SK-N-SH treated with all-trans-retinoic acid at 6 μM for 48 hours (cell line): ENCODE measurements at regions not wholly inside any gene's neighbourhood (a gene's known extent, or its start where the extent isn't known, plus 50 kb on each side); places are given as distances from the start of the nearest gene placed in this dataset.

Experiments used
- CSDC2 ChIP-seq: fragments of 250-450 bp; sonication (Bioruptor Pico); IDR thresholded peaks from 2 replicates; pipeline ENCODE4 v1.5.0; 2020; ENCODE audit warnings: mild to moderate bottlenecking, moderate library complexity
- TOX ChIP-seq: fragments of 250-450 bp; sonication (Bioruptor Pico); IDR thresholded peaks from 2 replicates; pipeline ENCODE4 v1.8.0; 2021; ENCODE audit warnings: mild to moderate bottlenecking, moderate library complexity, borderline replicate concordance
- TF ChIP-seq, protein P1 (sequence below): fragments of 250-450 bp; sonication (Bioruptor Pico); IDR thresholded peaks from 2 replicates; pipeline ENCODE4 v1.8.0; 2021; ENCODE audit warnings: low read depth, mild to moderate bottlenecking, moderate library complexity, borderline replicate concordance
- TF ChIP-seq, protein P2 (sequence below): fragments of 250-450 bp; sonication (Bioruptor Pico); IDR thresholded peaks from 2 replicates; pipeline ENCODE4 v1.5.1; 2020; ENCODE audit warnings: low read depth, mild to moderate bottlenecking, moderate library complexity

DNA sequence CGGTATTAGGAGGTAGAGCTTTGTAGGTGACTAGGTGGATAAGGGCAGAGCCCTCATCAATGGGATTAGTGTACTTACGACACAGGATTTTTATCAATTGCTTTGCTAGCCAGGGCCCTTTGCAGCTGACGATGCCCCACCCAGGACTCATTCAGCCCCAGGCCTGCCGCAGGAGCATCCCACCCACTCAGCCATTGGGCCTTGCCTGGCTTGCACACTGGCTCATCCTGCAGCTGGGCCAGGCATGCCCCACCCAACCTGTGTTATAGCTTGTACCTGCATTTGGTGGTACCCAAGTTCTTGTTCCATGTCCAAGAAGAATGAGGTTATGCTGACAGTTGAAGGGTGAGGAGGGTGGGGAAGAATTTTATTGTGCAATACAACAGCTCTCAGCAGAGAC lies 317.5 kb downstream of the PPARGC1A start:
- TF ChIP-seq CSDC2 (CRISPR knock-in tag), result no peak
- no peak for TF ChIP-seq TOX (CRISPR knock-in tag)
- TF ChIP-seq, protein P1, sequence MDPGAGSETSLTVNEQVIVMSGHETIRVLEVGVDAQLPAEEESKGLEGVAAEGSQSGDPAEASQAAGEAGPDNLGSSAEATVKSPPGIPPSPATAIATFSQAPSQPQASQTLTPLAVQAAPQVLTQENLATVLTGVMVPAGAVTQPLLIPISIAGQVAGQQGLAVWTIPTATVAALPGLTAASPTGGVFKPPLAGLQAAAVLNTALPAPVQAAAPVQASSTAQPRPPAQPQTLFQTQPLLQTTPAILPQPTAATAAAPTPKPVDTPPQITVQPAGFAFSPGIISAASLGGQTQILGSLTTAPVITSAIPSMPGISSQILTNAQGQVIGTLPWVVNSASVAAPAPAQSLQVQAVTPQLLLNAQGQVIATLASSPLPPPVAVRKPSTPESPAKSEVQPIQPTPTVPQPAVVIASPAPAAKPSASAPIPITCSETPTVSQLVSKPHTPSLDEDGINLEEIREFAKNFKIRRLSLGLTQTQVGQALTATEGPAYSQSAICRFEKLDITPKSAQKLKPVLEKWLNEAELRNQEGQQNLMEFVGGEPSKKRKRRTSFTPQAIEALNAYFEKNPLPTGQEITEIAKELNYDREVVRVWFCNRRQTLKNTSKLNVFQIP (CRISPR knock-in tag), result no peak
- TF ChIP-seq, protein P2, sequence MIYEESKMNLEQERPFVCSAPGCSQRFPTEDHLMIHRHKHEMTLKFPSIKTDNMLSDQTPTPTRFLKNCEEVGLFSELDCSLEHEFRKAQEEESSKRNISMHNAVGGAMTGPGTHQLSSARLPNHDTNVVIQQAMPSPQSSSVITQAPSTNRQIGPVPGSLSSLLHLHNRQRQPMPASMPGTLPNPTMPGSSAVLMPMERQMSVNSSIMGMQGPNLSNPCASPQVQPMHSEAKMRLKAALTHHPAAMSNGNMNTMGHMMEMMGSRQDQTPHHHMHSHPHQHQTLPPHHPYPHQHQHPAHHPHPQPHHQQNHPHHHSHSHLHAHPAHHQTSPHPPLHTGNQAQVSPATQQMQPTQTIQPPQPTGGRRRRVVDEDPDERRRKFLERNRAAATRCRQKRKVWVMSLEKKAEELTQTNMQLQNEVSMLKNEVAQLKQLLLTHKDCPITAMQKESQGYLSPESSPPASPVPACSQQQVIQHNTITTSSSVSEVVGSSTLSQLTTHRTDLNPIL (CRISPR knock-in tag), result no peak
